ENCODE measurements at regions not wholly inside any gene's neighbourhood (a gene's known extent, or its start where the extent isn't known, plus 50 kb on each side); places are given as distances from the start of the nearest gene placed in this dataset.

GRCh38 chr4:161008527-161008926, 1155.3 kb downstream of the FSTL5 start:
- no peak for TF ChIP-seq CTCF (IDR thresholded peaks at IDR 0.05)

GRCh38 chr4:161010227-161010626, 1153.6 kb downstream of the FSTL5 start:
- TF ChIP-seq CTCF (IDR thresholded peaks at IDR 0.05) = no peak
